SK-N-SH treated with all-trans-retinoic acid at 6 μM for 48 hours (cell line): ENCODE measurements at regions not wholly inside any gene's neighbourhood (a gene's known extent, or its start where the extent isn't known, plus 50 kb on each side); places are given as distances from the start of the nearest gene placed in this dataset.

Experiments
- ARNTL ChIP-seq: fragments of 450-650 bp; formaldehyde crosslinking; IDR thresholded peaks from 2 replicates; pipeline ENCODE4 v1.5.0; 2020; ENCODE audit warnings: low read depth, mild to moderate bottlenecking, moderate library complexity, borderline replicate concordance
- ESRRG ChIP-seq: fragments of 250-450 bp; sonication (Bioruptor Pico); IDR thresholded peaks from 2 replicates; pipeline ENCODE4 v1.6.1; 2021; ENCODE audit warnings: mild to moderate bottlenecking
- PATZ1 ChIP-seq: fragments of 250-450 bp; sonication (Bioruptor Pico); IDR thresholded peaks from 2 replicates; pipeline ENCODE4 v1.8.0; 2020; ENCODE audit warnings: mild to moderate bottlenecking, moderate library complexity, borderline replicate concordance
- PPARA ChIP-seq: fragments of 250-450 bp; sonication (Bioruptor Pico); IDR thresholded peaks from 2 replicates; pipeline ENCODE4 v1.5.0; 2020; ENCODE audit warnings: mild to moderate bottlenecking, borderline replicate concordance
- RARB ChIP-seq: fragments of 250-450 bp; sonication (Bioruptor Pico); IDR thresholded peaks from 2 replicates; pipeline ENCODE4 v1.8.0; 2021; ENCODE audit warnings: mild to moderate bottlenecking, moderate library complexity
- ZC3H10 ChIP-seq: fragments of 250-450 bp; sonication (Bioruptor Pico); IDR thresholded peaks from 2 replicates; pipeline ENCODE4 v1.5.1; 2021; ENCODE audit warnings: mild to moderate bottlenecking, moderate library complexity
- ZFP3 ChIP-seq: fragments of 250-450 bp; sonication (Bioruptor Pico); IDR thresholded peaks from 2 replicates; pipeline ENCODE4 v1.5.0; 2020; ENCODE audit warnings: mild to moderate bottlenecking, moderate library complexity
- ZFP30 ChIP-seq: fragments of 450-650 bp; formaldehyde crosslinking; IDR thresholded peaks from 2 replicates; pipeline ENCODE4 v1.5.0; 2022; ENCODE audit warnings: mild to moderate bottlenecking, moderate library complexity

- TF ChIP-seq ZFP30 (CRISPR knock-in tag) (no peak), ZFP3 (CRISPR knock-in tag) (no peak), ARNTL (CRISPR knock-in tag) (no peak), ZC3H10 (CRISPR knock-in tag) (no peak), ESRRG (CRISPR knock-in tag) (no peak), RARB (no peak), PATZ1 (CRISPR knock-in tag) (no peak), PPARA (CRISPR knock-in tag) (no peak)
These were observed 293.5 kb downstream of the LRFN2 start for GRCh38 chr6:40293460-40294185.
